ENCODE measurements at regions not wholly inside any gene's neighbourhood (a gene's known extent, or its start where the extent isn't known, plus 50 kb on each side); places are given as distances from the start of the nearest gene placed in this dataset.
"Not testable (repeated sequence)": the region's sequence is repeated elsewhere in the genome, so short reads cannot be mapped to it uniquely, and the experiment has no call there.

GRCh38 chrX:47712675-47713074 lies 53.7 kb upstream of the UXT start:
- H4K12ac ChIP-seq (ENCODE audit: low read depth, low read length); H3K27ac ChIP-seq (ENCODE audit: low read depth, low read length); H2AK5ac ChIP-seq (ENCODE audit: low read length); H3K9me3 ChIP-seq (ENCODE audit: insufficient read depth, low read depth, low read length); H3K18ac ChIP-seq (ENCODE audit: low read length); H4K8ac ChIP-seq (ENCODE audit: low read depth, low read length); H2BK12ac ChIP-seq (ENCODE audit: low read length); H3K4me2 ChIP-seq (ENCODE audit: low read length); H3K4me3 ChIP-seq (ENCODE audit: low read depth, low read length); H4K91ac ChIP-seq (ENCODE audit: low read depth, low read length); DNase-seq; H3K79me1 ChIP-seq (ENCODE audit: low read length); H3K27me3 ChIP-seq (ENCODE audit: insufficient read depth, low read length); H2BK5ac ChIP-seq (ENCODE audit: low read depth, low read length, poor library complexity); H3K9ac ChIP-seq (ENCODE audit: low read length); H2BK120ac ChIP-seq (ENCODE audit: insufficient read depth, low read length, poor library complexity); H2AFZ ChIP-seq (ENCODE audit: insufficient read depth, low read length, poor library complexity); H3K79me2 ChIP-seq (ENCODE audit: control insufficient read depth, insufficient read depth, low read length, poor library complexity); H3K36me3 ChIP-seq (ENCODE audit: control insufficient read depth in 1 of 2, insufficient read depth in 2 of 2, low read length in 2 of 2); H3K4ac ChIP-seq (ENCODE audit: low read depth, low read length); H3K23ac ChIP-seq (ENCODE audit: low read length); H3K14ac ChIP-seq (ENCODE audit: low read length); H3K4me1 ChIP-seq (ENCODE audit: control insufficient read depth in 1 of 2, insufficient read depth in 2 of 2, low read length in 2 of 2): not testable (repeated sequence)
- no CpG with 5 or more reads among the region's 4 CpGs for WGBS (ENCODE audit: extremely low coverage, insufficient coverage, insufficient read length)

- Histone ChIP-seq H4K91ac (ENCODE audit: low read depth, low read length) (no peak overlapping the region), H3K4me2 (ENCODE audit: low read length) (no peak overlapping the region), H3K9me3 (ENCODE audit: insufficient read depth, low read depth, low read length) (no peaks in the 10 kb centered on the region), H3K79me2 (ENCODE audit: control insufficient read depth, insufficient read depth, low read length, poor library complexity) (no peaks in the 10 kb centered on the region), H2BK12ac (ENCODE audit: low read length) (no peak overlapping the region), H2AFZ (ENCODE audit: insufficient read depth, low read length, poor library complexity) (no peak overlapping the region), H3K23ac (ENCODE audit: low read length) (no peak overlapping the region), H3K4me1 (ENCODE audit: control insufficient read depth in 1 of 2, insufficient read depth in 2 of 2, low read length in 2 of 2) (no peaks in the 10 kb centered on the region), H2BK120ac (ENCODE audit: insufficient read depth, low read length, poor library complexity) (no peak overlapping the region), H3K79me1 (ENCODE audit: low read length) (no peaks in the 10 kb centered on the region), H3K14ac (ENCODE audit: low read length) (no peak overlapping the region), H3K27me3 (ENCODE audit: insufficient read depth, low read length) (no peaks in the 10 kb centered on the region), H3K9ac (ENCODE audit: low read length) (no peak overlapping the region), H2AK5ac (ENCODE audit: low read length) (no peak overlapping the region), H3K27ac (ENCODE audit: low read depth, low read length) (no peak overlapping the region), H3K36me3 (ENCODE audit: control insufficient read depth in 1 of 2, insufficient read depth in 2 of 2, low read length in 2 of 2) (no peaks in the 10 kb centered on the region), H4K12ac (ENCODE audit: low read depth, low read length) (no peak overlapping the region), H3K4me3 (ENCODE audit: low read depth, low read length) (no peak overlapping the region), H4K8ac (ENCODE audit: low read depth, low read length) (no peak overlapping the region), H2BK5ac (ENCODE audit: low read depth, low read length, poor library complexity) (no peak overlapping the region), H3K4ac (ENCODE audit: low read depth, low read length) (no peak overlapping the region), H3K18ac (ENCODE audit: low read length) (no peak overlapping the region)
- WGBS (ENCODE audit: extremely low coverage, insufficient coverage, insufficient read length), result no CpG with 5 or more reads among the region's 1 CpG
- DNase-seq, result no peak
These were observed 51.3 kb upstream of the UXT start for GRCh38 chrX:47710252-47710651.
